ENCODE measurements at regions not wholly inside any gene's neighbourhood (a gene's known extent, or its start where the extent isn't known, plus 50 kb on each side); places are given as distances from the start of the nearest gene placed in this dataset.
"Not testable (repeated sequence)": the region's sequence is repeated elsewhere in the genome, so short reads cannot be mapped to it uniquely, and the experiment has no call there.

- TF ChIP-seq CTCF (IDR thresholded peaks at IDR 0.05; ENCODE audit: control insufficient read depth, insufficient read depth, low read depth, low read length, missing control alignments), result no peak
- no peak overlapping the region for H3K4me3 ChIP-seq (ENCODE audit: control insufficient read depth, low read depth, low read length)
- DNase-seq (ENCODE audit: low read depth), result no peak
Observed at GRCh38 chr7:9302436-9302835, 869.0 kb downstream of the NXPH1 start.

GRCh38 chr7:9307131-9307530 is 873.7 kb downstream of the NXPH1 start:
- no peak for DNase-seq (ENCODE audit: low read depth)
- no peak for TF ChIP-seq CTCF (IDR thresholded peaks at IDR 0.05; ENCODE audit: control insufficient read depth, insufficient read depth, low read depth, low read length, missing control alignments)
- H3K4me3 ChIP-seq (ENCODE audit: control insufficient read depth, low read depth, low read length), result no peak overlapping the region

GRCh38 chr7:9324513-9324912 is 891.1 kb downstream of the NXPH1 start:
- no peak overlapping the region for H3K4me3 ChIP-seq (ENCODE audit: control insufficient read depth, low read depth, low read length)
- TF ChIP-seq CTCF (IDR thresholded peaks at IDR 0.05; ENCODE audit: control insufficient read depth, insufficient read depth, low read depth, low read length, missing control alignments), result no peak
- DNase-seq (ENCODE audit: low read depth), result no peak

- H3K4me3 ChIP-seq (ENCODE audit: control insufficient read depth, low read depth, low read length), result no peak overlapping the region
- no peak for TF ChIP-seq CTCF (IDR thresholded peaks at IDR 0.05; ENCODE audit: control insufficient read depth, insufficient read depth, low read depth, low read length, missing control alignments)
- DNase-seq (ENCODE audit: low read depth), result no peak
Observed at GRCh38 chr7:9328296-9328695, 894.9 kb downstream of the NXPH1 start.

- no peak for DNase-seq (ENCODE audit: low read depth)
- TF ChIP-seq CTCF (IDR thresholded peaks at IDR 0.05; ENCODE audit: control insufficient read depth, insufficient read depth, low read depth, low read length, missing control alignments), result no peak
- H3K4me3 ChIP-seq (ENCODE audit: control insufficient read depth, low read depth, low read length), result no peak overlapping the region
Observed at GRCh38 chr7:9349625-9350024, 916.2 kb downstream of the NXPH1 start.

GRCh38 chr7:9391221-9391620 is 957.8 kb downstream of the NXPH1 start:
- no peak overlapping the region for H3K4me3 ChIP-seq (ENCODE audit: control insufficient read depth, low read depth, low read length)
- no peak for TF ChIP-seq CTCF (IDR thresholded peaks at IDR 0.05; ENCODE audit: control insufficient read depth, insufficient read depth, low read depth, low read length, missing control alignments)
- DNase-seq (ENCODE audit: low read depth), result no peak

- TF ChIP-seq CTCF (IDR thresholded peaks at IDR 0.05; ENCODE audit: control insufficient read depth, insufficient read depth, low read depth, low read length, missing control alignments), result no peak
- H3K4me3 ChIP-seq (ENCODE audit: control insufficient read depth, low read depth, low read length), result no peak overlapping the region
- no peak for DNase-seq (ENCODE audit: low read depth)
Observed at GRCh38 chr7:9391984-9392383, 958.6 kb downstream of the NXPH1 start.

- not testable (repeated sequence) for DNase-seq (ENCODE audit: low read depth); H3K4me3 ChIP-seq (ENCODE audit: control insufficient read depth, low read depth, low read length)
Observed at GRCh38 chr7:9404386-9404785, 971.0 kb downstream of the NXPH1 start.

Data from AG09309 (cell line).